ENCODE measurements at regions not wholly inside any gene's neighbourhood (a gene's known extent, or its start where the extent isn't known, plus 50 kb on each side); places are given as distances from the start of the nearest gene placed in this dataset.

DNA sequence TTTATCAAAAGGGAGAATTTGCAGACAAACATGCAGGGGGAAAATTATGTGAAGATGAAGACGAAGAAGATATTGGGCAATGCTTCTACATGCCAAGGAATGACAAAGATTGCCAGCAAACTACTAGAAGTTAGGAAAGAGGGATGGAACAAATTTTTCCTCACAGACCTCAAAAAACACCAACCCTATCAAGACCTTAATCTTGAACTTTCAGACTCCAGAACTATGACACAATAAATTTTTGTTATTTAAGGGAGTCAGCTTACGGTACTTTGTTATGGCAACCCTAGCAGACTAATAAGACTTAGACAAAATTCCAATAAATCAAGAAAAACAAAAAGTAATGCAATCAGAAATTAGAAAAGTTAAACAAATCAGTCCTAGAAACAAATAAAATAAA, 280.0 kb upstream of the GNAI1 start:
- H3K36me3 Mint-ChIP-seq (ENCODE audit: low read depth): no peaks in the 10 kb centered on the region
- H3K27ac Mint-ChIP-seq (ENCODE audit: unreplicated experiment): no peak overlapping the region
- H3K4me3 Mint-ChIP-seq: no peak overlapping the region
- peaks cover 3% of the 10 kb centered on the region for H3K9me3 Mint-ChIP-seq
- TF ChIP-seq, protein P1, sequence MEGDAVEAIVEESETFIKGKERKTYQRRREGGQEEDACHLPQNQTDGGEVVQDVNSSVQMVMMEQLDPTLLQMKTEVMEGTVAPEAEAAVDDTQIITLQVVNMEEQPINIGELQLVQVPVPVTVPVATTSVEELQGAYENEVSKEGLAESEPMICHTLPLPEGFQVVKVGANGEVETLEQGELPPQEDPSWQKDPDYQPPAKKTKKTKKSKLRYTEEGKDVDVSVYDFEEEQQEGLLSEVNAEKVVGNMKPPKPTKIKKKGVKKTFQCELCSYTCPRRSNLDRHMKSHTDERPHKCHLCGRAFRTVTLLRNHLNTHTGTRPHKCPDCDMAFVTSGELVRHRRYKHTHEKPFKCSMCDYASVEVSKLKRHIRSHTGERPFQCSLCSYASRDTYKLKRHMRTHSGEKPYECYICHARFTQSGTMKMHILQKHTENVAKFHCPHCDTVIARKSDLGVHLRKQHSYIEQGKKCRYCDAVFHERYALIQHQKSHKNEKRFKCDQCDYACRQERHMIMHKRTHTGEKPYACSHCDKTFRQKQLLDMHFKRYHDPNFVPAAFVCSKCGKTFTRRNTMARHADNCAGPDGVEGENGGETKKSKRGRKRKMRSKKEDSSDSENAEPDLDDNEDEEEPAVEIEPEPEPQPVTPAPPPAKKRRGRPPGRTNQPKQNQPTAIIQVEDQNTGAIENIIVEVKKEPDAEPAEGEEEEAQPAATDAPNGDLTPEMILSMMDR (conservative IDR thresholded peaks at IDR 0.05): no peak
- no peaks in the 10 kb centered on the region for H3K4me1 Mint-ChIP-seq
- H3K27me3 Mint-ChIP-seq (ENCODE audit: low read depth): no peaks in the 10 kb centered on the region
- DNase-seq (ENCODE audit: low read depth, low spot score): no peak

DNA sequence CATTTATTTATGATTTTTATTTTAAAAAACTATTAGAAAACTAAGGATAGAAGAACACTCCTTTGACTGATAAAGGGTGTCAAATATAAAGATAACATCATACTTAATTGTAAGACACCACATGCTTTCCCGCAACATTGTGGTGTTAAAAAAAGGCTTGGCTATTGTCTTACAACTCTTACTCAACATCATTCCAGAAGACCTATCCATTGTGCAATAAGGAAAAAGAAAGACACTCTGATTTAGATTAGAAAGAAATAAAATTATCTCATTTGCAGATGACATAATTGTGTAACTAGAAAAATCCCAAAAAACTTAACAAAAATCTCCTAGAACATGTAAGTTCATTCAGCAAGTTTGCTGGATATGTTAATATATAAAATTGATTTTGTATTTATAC, 296.7 kb upstream of the GNAI1 start:
- Mint-ChIP-seq H3K4me1 (no peaks in the 10 kb centered on the region), H3K27ac (ENCODE audit: unreplicated experiment) (no peak overlapping the region), H3K4me3 (no peak overlapping the region), H3K27me3 (ENCODE audit: low read depth) (no peaks in the 10 kb centered on the region), H3K36me3 (ENCODE audit: low read depth) (no peaks in the 10 kb centered on the region), H3K9me3 (no peaks in the 10 kb centered on the region)
- TF ChIP-seq, protein P1 (conservative IDR thresholded peaks at IDR 0.05): no peak
- no peak for DNase-seq (ENCODE audit: low read depth, low spot score)

DNA sequence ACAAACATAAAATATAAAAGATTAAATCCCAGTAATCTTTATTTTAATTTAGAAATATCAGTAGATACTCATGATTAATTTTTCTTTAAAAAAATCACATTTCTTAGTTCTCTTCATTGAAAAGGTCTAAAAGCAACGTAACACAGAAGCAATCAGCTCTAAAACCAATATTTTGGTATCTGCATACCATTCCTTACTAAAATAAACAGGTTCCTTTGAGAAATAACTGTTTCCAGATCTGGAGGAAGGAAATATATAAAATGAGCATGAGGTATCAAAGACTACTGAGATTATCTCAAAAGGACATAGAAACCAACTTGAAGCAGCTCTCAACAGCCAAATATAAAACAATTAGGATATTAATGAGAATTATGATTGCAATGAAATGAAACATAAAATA, 301.0 kb upstream of the GNAI1 start:
- Mint-ChIP-seq H3K4me1 (no peaks in the 10 kb centered on the region), H3K9me3 (no peaks in the 10 kb centered on the region), H3K27ac (ENCODE audit: unreplicated experiment) (no peak overlapping the region), H3K4me3 (no peak overlapping the region), H3K27me3 (ENCODE audit: low read depth) (no peaks in the 10 kb centered on the region), H3K36me3 (ENCODE audit: low read depth) (no peaks in the 10 kb centered on the region)
- DNase-seq (ENCODE audit: low read depth, low spot score): no peak
- TF ChIP-seq, protein P1 (conservative IDR thresholded peaks at IDR 0.05): no peak

DNA sequence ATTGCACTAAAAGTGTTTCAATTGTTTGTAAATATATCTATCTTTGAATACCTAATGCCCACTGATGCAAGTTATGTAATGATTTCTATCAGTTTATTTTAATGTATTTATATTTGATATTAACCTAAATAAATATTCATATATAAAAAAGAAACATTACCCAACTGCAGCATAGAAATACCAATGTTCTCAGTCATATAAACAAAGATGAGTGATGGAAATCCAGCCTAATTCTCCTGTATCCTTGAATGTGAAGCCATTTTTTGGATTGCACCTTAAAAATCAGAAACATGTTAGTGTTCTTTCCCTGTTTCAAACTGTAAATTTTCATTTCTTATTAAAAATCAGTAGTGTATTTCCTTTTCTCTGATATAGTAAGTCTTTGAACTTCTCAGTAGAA, 305.8 kb upstream of the GNAI1 start:
- TF ChIP-seq, protein P1 (conservative IDR thresholded peaks at IDR 0.05): no peak
- no peak for DNase-seq (ENCODE audit: low read depth, low spot score)
- no peaks in the 10 kb centered on the region for H3K4me1 Mint-ChIP-seq
- H3K27me3 Mint-ChIP-seq (ENCODE audit: low read depth): no peaks in the 10 kb centered on the region
- H3K27ac Mint-ChIP-seq (ENCODE audit: unreplicated experiment): no peak overlapping the region
- no peaks in the 10 kb centered on the region for H3K36me3 Mint-ChIP-seq (ENCODE audit: low read depth)
- H3K9me3 Mint-ChIP-seq: no peaks in the 10 kb centered on the region
- no peak overlapping the region for H3K4me3 Mint-ChIP-seq

DNA sequence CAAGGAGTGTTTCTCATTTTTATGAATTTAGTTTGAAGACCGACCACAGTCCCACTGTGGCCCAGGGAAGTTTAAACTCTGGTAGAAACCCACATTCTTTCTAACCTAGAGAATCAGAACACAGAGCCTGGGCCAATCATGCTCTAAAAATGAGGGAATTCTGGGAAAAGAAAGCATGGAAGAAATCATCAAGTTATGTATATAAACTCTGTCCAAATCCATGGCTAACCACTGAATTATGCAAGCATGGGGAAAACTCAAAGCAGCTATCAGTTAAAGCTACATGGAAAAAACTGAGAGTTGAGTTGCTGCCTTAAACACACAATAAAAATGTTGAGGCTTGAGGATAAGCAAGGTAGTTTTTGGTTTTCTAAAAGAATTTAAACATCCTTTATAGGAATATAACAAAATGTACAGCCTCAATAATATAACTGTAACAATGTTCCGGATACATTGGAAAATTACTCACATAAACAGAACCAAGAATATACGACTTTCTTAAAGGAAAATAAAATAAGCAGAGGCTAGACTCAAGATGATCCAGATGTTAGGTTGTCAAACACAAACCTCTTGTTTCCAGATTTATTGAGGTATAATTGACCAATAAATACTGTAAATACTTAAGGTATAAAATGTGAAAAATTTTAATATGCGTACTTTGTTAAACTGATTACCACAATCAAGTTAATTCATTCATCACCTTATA, 311.2 kb upstream of the GNAI1 start:
- Mint-ChIP-seq H3K4me3 (no peak overlapping the region), H3K4me1 (peaks cover 8% of the 10 kb centered on the region), H3K9me3 (no peaks in the 10 kb centered on the region), H3K27ac (ENCODE audit: unreplicated experiment) (no peak overlapping the region), H3K27me3 (ENCODE audit: low read depth) (no peaks in the 10 kb centered on the region), H3K36me3 (ENCODE audit: low read depth) (no peaks in the 10 kb centered on the region)
- no peak for DNase-seq (ENCODE audit: low read depth, low spot score)
- TF ChIP-seq, protein P1 (conservative IDR thresholded peaks at IDR 0.05): no peak
